Panc1 (cell line): ENCODE measurements at regions not wholly inside any gene's neighbourhood (a gene's known extent, or its start where the extent isn't known, plus 50 kb on each side); places are given as distances from the start of the nearest gene placed in this dataset.

Source experiments
- ATAC-seq: fragments of 200-7000 bp; cut with Tn5 transposase; 2 replicates; pipeline ENCODE4 v1.9.1; 2020; ENCODE audit warnings: mild to moderate bottlenecking, moderate library complexity
- BruUV-seq: library from RNA; stranded (reverse); fragments of 400-500 nt; replicated peaks from 2 replicates; lab custom pipeline; 2021; lab: Mats Ljungman, UMichigan
- CTCF ChIA-PET: fragments of 300-600 bp; sonication (Branson Sonifier 250); formaldehyde crosslinking; loops from one replicate; lab custom pipeline; 2022; ENCODE audit warnings: antibody characterized with exemption; lab: Charles Lee
- POLR2A ChIA-PET: fragments of 300-600 bp; sonication (Branson Sonifier 250); formaldehyde crosslinking; loops from one replicate; lab custom pipeline; 2022; ENCODE audit warnings: antibody characterized with exemption; lab: Charles Lee
- DNase-seq: peaks from one replicate; pipeline ENCODE4 v3.0.0-alpha.2; 2010; ENCODE audit warnings: low read depth, low spot score
- H3K27ac ChIP-seq: 2 replicates; pipeline ENCODE4 v1.5.1; 2011; ENCODE audit warnings: mild to moderate bottlenecking, low read length, inconsistent platforms
- H3K27me3 ChIP-seq: fragments of 200-500 bp; sonication (Bioruptor generic); 2 replicates; pipeline ENCODE4 v1.6.0; 2014; ENCODE audit warnings: low read length, inconsistent platforms; ENCODE audit not compliant: control insufficient read depth, insufficient read depth
- H3K36me3 ChIP-seq: fragments of 200-500 bp; sonication (Bioruptor generic); 2 replicates; pipeline ENCODE4 v1.5.1; 2014; ENCODE audit warnings: inconsistent platforms, mild to moderate bottlenecking, low read length, moderate library complexity; ENCODE audit not compliant: control insufficient read depth, insufficient read depth
- H3K4me1 ChIP-seq: 2 replicates; pipeline ENCODE4 v1.5.1; 2011; ENCODE audit warnings: inconsistent platforms, mild to moderate bottlenecking, low read length, moderate library complexity; ENCODE audit not compliant: control insufficient read depth, insufficient read depth
- H3K4me3 ChIP-seq, 2 experiments: 2 replicates each; pipeline ENCODE4 v1.5.1; 2011 to 2012; ENCODE audit warnings: low read depth in 2 of 2, low read length in 2 of 2, mild to moderate bottlenecking in 2 of 2, inconsistent platforms in 1 of 2, moderate library complexity in 1 of 2
- H3K9me3 ChIP-seq: fragments of 200-500 bp; sonication (Bioruptor generic); 2 replicates; pipeline ENCODE4 v1.5.1; 2014; ENCODE audit warnings: low read depth, mild to moderate bottlenecking, inconsistent platforms, low read length, moderate library complexity; ENCODE audit not compliant: control insufficient read depth, insufficient read depth
- CTCF ChIP-seq: fragments of 450-650 bp; IDR thresholded peaks from 2 replicates; pipeline ENCODE4 v1.5.1; 2017; ENCODE audit warnings: mild to moderate bottlenecking
- POLR2AphosphoS5 ChIP-seq: IDR thresholded peaks from 2 replicates; pipeline ENCODE4 v1.6.1; 2012; ENCODE audit warnings: mild to moderate bottlenecking, low read depth, low read length, moderate library complexity
- REST ChIP-seq, 2 experiments: IDR thresholded peaks; 2 replicates each; pipeline ENCODE4 v1.6.1; 2011 to 2012; ENCODE audit warnings: low read depth in 2 of 2, control low read depth in 1 of 2, low read length in 1 of 2, mild to moderate bottlenecking in 1 of 2, moderate library complexity in 1 of 2; ENCODE audit not compliant: insufficient read depth in 1 of 2
- SIN3A ChIP-seq: IDR thresholded peaks from 2 replicates; pipeline ENCODE4 v1.6.1; 2012; ENCODE audit warnings: low read depth, mild to moderate bottlenecking, low read length, moderate library complexity, borderline replicate concordance; ENCODE audit not compliant: insufficient read depth
- TCF7L2 ChIP-seq: IDR thresholded peaks from 2 replicates; pipeline ENCODE4 v1.6.1; 2011; ENCODE audit warnings: mild to moderate bottlenecking, low read depth, low read length, inconsistent platforms
- in situ Hi-C: cut with HindIII; loops from 2 replicates; pipeline ENCODE4 v1.10.0; 2016; ENCODE audit warnings: low sequenced_read_pairs, low pct_unique_long_range_greater_than_20kb
- intact Hi-C: fragments of 100-400 bp; cut with micrococcal nuclease; formaldehyde crosslinking; loops from one replicate; pipeline ENCODE4 v1.10.0; 2022; ENCODE audit not compliant: unreplicated experiment

- in situ Hi-C loops, result no loop called here
- Histone ChIP-seq H3K36me3 (no peaks in the 10 kb centered on the region), H3K4me3 (no peak overlapping the region), H3K9me3 (no peaks in the 10 kb centered on the region), H3K4me1 (no peaks in the 10 kb centered on the region), H3K27ac (no peak overlapping the region), H3K27me3 (no peaks in the 10 kb centered on the region)
- DNase-seq (no peak), ATAC-seq (no peak)
- intact Hi-C loops, result no loop called here
- BruUV-seq, result no TSS peak
- POLR2A ChIA-PET, result no interaction called here
- CTCF ChIA-PET, result no interaction called here
- TF ChIP-seq TCF7L2, result no peak
- no peak for TF ChIP-seq POLR2AphosphoS5
- no peak for TF ChIP-seq REST (IDR thresholded peaks at IDR 0.05; ENCODE audit: insufficient read depth in 1 of 2, low read depth in 2 of 2, low read length in 1 of 2)
- TF ChIP-seq CTCF, result no peak
- no peak for TF ChIP-seq SIN3A
Measured at GRCh38 chr18:40875101-40875615, 1079.9 kb upstream of the PIK3C3 start.

DNA sequence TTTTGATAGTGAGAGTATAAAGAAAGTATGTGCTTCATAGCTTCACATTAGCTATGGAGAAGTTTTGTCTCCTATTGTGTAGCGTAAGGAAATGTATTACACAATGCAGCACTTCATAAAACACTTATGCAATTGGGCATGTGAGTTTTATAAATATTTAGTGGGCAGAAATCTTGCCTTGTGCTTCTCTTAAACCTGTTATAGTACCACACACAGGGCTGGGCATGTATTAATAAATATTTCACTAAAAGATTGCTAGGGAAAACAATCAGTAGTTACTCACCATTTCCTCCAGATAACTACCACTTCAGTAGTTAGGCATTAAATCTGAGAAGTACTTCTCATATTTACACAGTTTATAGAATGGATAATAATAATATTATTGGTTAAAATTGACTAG lies 1080.8 kb upstream of the PIK3C3 start:
- Histone ChIP-seq H3K36me3 (no peaks in the 10 kb centered on the region), H3K4me3 (no peak overlapping the region), H3K27me3 (no peaks in the 10 kb centered on the region), H3K27ac (no peak overlapping the region), H3K9me3 (no peaks in the 10 kb centered on the region), H3K4me1 (no peaks in the 10 kb centered on the region)
- intact Hi-C loops (no loop called here), in situ Hi-C loops (no loop called here)
- ChIA-PET CTCF (no interaction called here), POLR2A (no interaction called here)
- ATAC-seq, result no peak
- DNase-seq, result no peak
- TF ChIP-seq TCF7L2 (no peak), CTCF (no peak), REST (IDR thresholded peaks at IDR 0.05; ENCODE audit: insufficient read depth in 1 of 2, low read depth in 2 of 2, low read length in 1 of 2) (no peak), SIN3A (no peak), POLR2AphosphoS5 (no peak)
- BruUV-seq, result no TSS peak
